Testis (tissue), 2 donors: ENCODE measurements at regions not wholly inside any gene's neighbourhood (a gene's known extent, or its start where the extent isn't known, plus 50 kb on each side); places are given as distances from the start of the nearest gene placed in this dataset.

Source experiments
- POLR2A ChIP-seq: fragments of 450-650 bp; IDR thresholded peaks from one replicate; pipeline ENCODE4 v1.6.1; 2017; ENCODE audit warnings: antibody characterized with exemption, mild to moderate bottlenecking, moderate library complexity
- TF ChIP-seq, protein P1 (sequence below), 3 experiments: fragments of 450-650 bp in 2 of 3; fragments of 200-600 bp in 1 of 3; sonication (generic) in 1 of 3; IDR thresholded peaks; one replicate each; pipeline ENCODE4 v1.5.1; 2016 to 2019; ENCODE audit warnings: antibody characterized with exemption in 3 of 3, mild to moderate bottlenecking in 2 of 3, moderate library complexity in 1 of 3

DNA sequence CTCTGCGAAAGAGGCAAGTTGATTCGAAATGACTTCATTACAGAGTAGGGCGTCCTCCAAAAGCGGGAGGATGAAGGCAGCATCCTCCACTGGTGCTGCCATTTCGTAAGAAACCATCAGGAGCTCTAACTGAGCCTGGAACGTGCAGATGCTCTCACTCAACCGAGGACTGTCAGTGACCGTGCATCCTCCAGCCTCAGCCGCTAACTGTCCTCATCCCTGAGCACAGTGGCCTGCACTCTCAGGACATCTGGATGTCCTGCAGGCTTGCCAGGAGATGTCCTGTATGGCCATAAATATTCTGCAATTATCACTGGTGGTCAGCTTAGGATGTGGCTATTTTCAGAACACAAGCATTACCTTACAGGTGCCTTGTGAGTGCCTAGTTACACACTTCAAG is 107.1 kb upstream of the ADRA2C start:
- TF ChIP-seq, protein P1, sequence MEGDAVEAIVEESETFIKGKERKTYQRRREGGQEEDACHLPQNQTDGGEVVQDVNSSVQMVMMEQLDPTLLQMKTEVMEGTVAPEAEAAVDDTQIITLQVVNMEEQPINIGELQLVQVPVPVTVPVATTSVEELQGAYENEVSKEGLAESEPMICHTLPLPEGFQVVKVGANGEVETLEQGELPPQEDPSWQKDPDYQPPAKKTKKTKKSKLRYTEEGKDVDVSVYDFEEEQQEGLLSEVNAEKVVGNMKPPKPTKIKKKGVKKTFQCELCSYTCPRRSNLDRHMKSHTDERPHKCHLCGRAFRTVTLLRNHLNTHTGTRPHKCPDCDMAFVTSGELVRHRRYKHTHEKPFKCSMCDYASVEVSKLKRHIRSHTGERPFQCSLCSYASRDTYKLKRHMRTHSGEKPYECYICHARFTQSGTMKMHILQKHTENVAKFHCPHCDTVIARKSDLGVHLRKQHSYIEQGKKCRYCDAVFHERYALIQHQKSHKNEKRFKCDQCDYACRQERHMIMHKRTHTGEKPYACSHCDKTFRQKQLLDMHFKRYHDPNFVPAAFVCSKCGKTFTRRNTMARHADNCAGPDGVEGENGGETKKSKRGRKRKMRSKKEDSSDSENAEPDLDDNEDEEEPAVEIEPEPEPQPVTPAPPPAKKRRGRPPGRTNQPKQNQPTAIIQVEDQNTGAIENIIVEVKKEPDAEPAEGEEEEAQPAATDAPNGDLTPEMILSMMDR (IDR thresholded peaks at IDR 0.05), result no peak
- TF ChIP-seq POLR2A, result no peak
